ENCODE measurements at regions not wholly inside any gene's neighbourhood (a gene's known extent, or its start where the extent isn't known, plus 50 kb on each side); places are given as distances from the start of the nearest gene placed in this dataset.

- no peak overlapping the region for H2AFZ ChIP-seq (ENCODE audit: low read length)
- H3K4me1 ChIP-seq (replicated peaks in 1 of 4; ENCODE audit: control insufficient read depth in 3 of 4, insufficient read depth in 4 of 4, low read length in 3 of 4) = peaks cover 17 to 30% (median 26%) of the 10 kb centered on the region in 4 experiments
- H2BK120ac ChIP-seq (replicated peaks; ENCODE audit: low read depth, low read length) = no peak overlapping the region
- peak overlapping the region in 1 of 2 experiments; percentile 92; a peak in 1 of 4 replicates for H3K4me2 ChIP-seq (ENCODE audit: insufficient read depth in 1 of 2, low read depth in 2 of 2, low read length in 2 of 2)
- DNase-seq (ENCODE audit: low read depth in 1 of 2, low spot score in 2 of 2) = peak in 1 of 2 experiments; percentile 29
- no peak overlapping the region for H3K9ac ChIP-seq (replicated peaks in 1 of 4; ENCODE audit: extremely low read depth in 1 of 4, low read depth in 3 of 4, low read length in 3 of 4)
- ChIA-PET POLR2A (ENCODE audit: partially characterized antibody) (interaction anchor here (1.0 to 2.7 kb wide), 16 partner anchors 10 to 125 kb away, joined by 3 to 10 read pairs (median 6); partner anchors contain the start of gene PCDH1), CTCF (ENCODE audit: partially characterized antibody) (interaction anchor here (0.6 to 16.8 kb wide), 51 partner anchors 9 to 254 kb away, joined by 3 to 221 read pairs (median 5); partner anchors contain the start of genes HDAC3, PCDH1, PCDH12 and RELL2)
- H3K4ac ChIP-seq (replicated peaks; ENCODE audit: insufficient read length, low read depth, low read length) = no peak overlapping the region
- no peaks in the 10 kb centered on the region for H4K20me1 ChIP-seq (replicated peaks in 1 of 2; ENCODE audit: control insufficient read depth in 1 of 2, insufficient read depth in 2 of 2, low read length in 2 of 2)
- peaks cover 9 to 22% (median 18%) of the 10 kb centered on the region in 4 experiments for H3K27me3 ChIP-seq (replicated peaks in 1 of 4; ENCODE audit: control insufficient read depth in 3 of 4, extremely low read depth in 1 of 4, insufficient read depth in 3 of 4, low read length in 3 of 4)
- H3K18ac ChIP-seq (ENCODE audit: extremely low read depth, low read length) = peak overlapping the region; percentile 96; the same call in 1 of the 2 replicates
- no peak overlapping the region for H4K8ac ChIP-seq (ENCODE audit: extremely low read depth, insufficient read depth, low read length)
- peaks cover 11% of the 10 kb centered on the region for H3K23me2 ChIP-seq (ENCODE audit: low read depth, low read length)
- H3K36me3 ChIP-seq (ENCODE audit: control insufficient read depth in 2 of 4, insufficient read depth in 4 of 4, low read length in 3 of 4) = no peaks in the 10 kb centered on the region
- H3K56ac ChIP-seq (replicated peaks; ENCODE audit: insufficient read length, low read depth, low read length) = no peak overlapping the region
- H2BK20ac ChIP-seq (ENCODE audit: low read length) = peak overlapping the region; percentile 94
- no peaks in the 10 kb centered on the region for H3K79me1 ChIP-seq (ENCODE audit: low read depth, low read length)
- H3K9me3 ChIP-seq (ENCODE audit: insufficient read depth in 2 of 2, low read depth in 1 of 2, low read length in 1 of 2) = no peaks in the 10 kb centered on the region
- peak overlapping the region; percentile 88 for H4K91ac ChIP-seq (replicated peaks; ENCODE audit: insufficient read length, low read length)
- H2BK5ac ChIP-seq (ENCODE audit: low read depth, low read length) = peak overlapping the region; percentile 41; the same call in 1 of the 2 replicates
- no peak overlapping the region for H3K27ac ChIP-seq (ENCODE audit: low read depth, low read length)
- peak overlapping the region; percentile 93; the same call in 1 of the 2 replicates for H2BK15ac ChIP-seq (ENCODE audit: low read length)
- 0 out of 2 replicates have a peak overlapping the region, but pooled peaks have one; percentile 17 for H2AK5ac ChIP-seq (ENCODE audit: low read depth, low read length)
- no peak overlapping the region for H3K14ac ChIP-seq (ENCODE audit: insufficient read length)
- no peak overlapping the region for H3K23ac ChIP-seq (ENCODE audit: insufficient read length)
- H3K4me3 ChIP-seq (ENCODE audit: extremely low read depth in 1 of 4, insufficient read depth in 2 of 4, low read depth in 3 of 4, low read length in 4 of 4) = no peak overlapping the region
- 59% methylated on average over 5 of the region's 6 CpGs; no CpG with 5 or more reads in 1 of the 2 experiments for WGBS, 2 experiments (ENCODE audit: extremely low coverage in 1 of 2, insufficient coverage in 1 of 2, insufficient read length in 1 of 2, insufficient replicate concordance in 2 of 2, low coverage in 1 of 2, low lambda C conversion rate in 2 of 2, missing lambda C conversion rate in 1 of 2)
- no peak overlapping the region for H4K5ac ChIP-seq (ENCODE audit: insufficient read length, low read depth, low read length)
- peak; percentile 50 for FAIRE-seq
- H2BK12ac ChIP-seq (ENCODE audit: low read depth, low read length) = peak overlapping the region; percentile 99; the same call in 1 of the 2 replicates
- H3K79me2 ChIP-seq (ENCODE audit: control insufficient read depth in 1 of 2, insufficient read depth in 2 of 2, low read length in 2 of 2) = no peaks in the 10 kb centered on the region
- TF ChIP-seq CHD2 (IDR thresholded peaks at IDR 0.05; ENCODE audit: low read length) (no peak), CTCF (IDR thresholded peaks at IDR 0.05; ENCODE audit: control extremely low read depth in 1 of 3, insufficient read depth in 1 of 3, low read depth in 1 of 3, low read length in 3 of 3) (peak in 2 of 3 experiments; percentile 78 to 79; a peak in 3 of 4 replicates), RAD21 (IDR thresholded peaks at IDR 0.05 in 1 of 2, conservative IDR thresholded peaks at IDR 0.05 in 1 of 2; ENCODE audit: low read depth in 2 of 2, low read length in 2 of 2) (peak; percentile 76 to 86), KDM4A (IDR thresholded peaks at IDR 0.05; ENCODE audit: low read depth, low read length, severe bottlenecking) (no peak), BACH1 (IDR thresholded peaks at IDR 0.05; ENCODE audit: low read length) (0 out of 2 replicates have a peak, but pooled peaks have one; percentile 7), POLR2A (IDR thresholded peaks at IDR 0.05; ENCODE audit: control extremely low read depth in 1 of 2, low read depth in 2 of 2, low read length in 2 of 2) (no peak), SIN3A (conservative IDR thresholded peaks at IDR 0.05 in 1 of 2, IDR thresholded peaks at IDR 0.05 in 1 of 2; ENCODE audit: low read depth in 1 of 2, low read length in 2 of 2) (peak in 1 of 2 experiments; percentile 58; a peak in 1 of 4 replicates), CBX5 (IDR thresholded peaks at IDR 0.05; ENCODE audit: low read depth, low read length) (no peak), CBX8 (IDR thresholded peaks at IDR 0.05; ENCODE audit: borderline replicate concordance, low read depth, low read length) (no peak)
- TF ChIP-seq, protein P1, sequence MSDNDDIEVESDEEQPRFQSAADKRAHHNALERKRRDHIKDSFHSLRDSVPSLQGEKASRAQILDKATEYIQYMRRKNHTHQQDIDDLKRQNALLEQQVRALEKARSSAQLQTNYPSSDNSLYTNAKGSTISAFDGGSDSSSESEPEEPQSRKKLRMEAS (IDR thresholded peaks at IDR 0.05) = 0 out of 2 replicates have a peak, but pooled peaks have one; percentile 21
These were observed 75.4 kb upstream of the ARAP3 start for GRCh38 chr5:141757402-141757801.

Measured in H1 (cell line).